ENCODE measurements at regions not wholly inside any gene's neighbourhood (a gene's known extent, or its start where the extent isn't known, plus 50 kb on each side); places are given as distances from the start of the nearest gene placed in this dataset.

- ChIA-PET POLR2A (no interaction called here), CTCF (no interaction called here)
- Histone ChIP-seq H3K27ac (no peak overlapping the region), H3K4me3 (no peak overlapping the region), H3K4me1 (no peaks in the 10 kb centered on the region), H3K9me3 (no peaks in the 10 kb centered on the region), H3K4me2 (no peak overlapping the region)
- 20% methylated on average over 7 of the region's 7 CpGs for WGBS (ENCODE audit: missing lambda C conversion rate)
- no peak for DNase-seq (ENCODE audit: low read depth in 1 of 2, low spot score in 1 of 2)
- no peak for ATAC-seq
- TF ChIP-seq NPAS2 (CRISPR knock-in tag; IDR thresholded peaks at IDR 0.05; ENCODE audit: borderline replicate concordance): no peak
- TF ChIP-seq NFE2L2 (conservative IDR thresholded peaks at IDR 0.05; ENCODE audit: low read length): no peak
- no peak for FAIRE-seq
Measured at GRCh38 chr5:8865686-8866374, 680.0 kb downstream of the SEMA5A start.

DNA sequence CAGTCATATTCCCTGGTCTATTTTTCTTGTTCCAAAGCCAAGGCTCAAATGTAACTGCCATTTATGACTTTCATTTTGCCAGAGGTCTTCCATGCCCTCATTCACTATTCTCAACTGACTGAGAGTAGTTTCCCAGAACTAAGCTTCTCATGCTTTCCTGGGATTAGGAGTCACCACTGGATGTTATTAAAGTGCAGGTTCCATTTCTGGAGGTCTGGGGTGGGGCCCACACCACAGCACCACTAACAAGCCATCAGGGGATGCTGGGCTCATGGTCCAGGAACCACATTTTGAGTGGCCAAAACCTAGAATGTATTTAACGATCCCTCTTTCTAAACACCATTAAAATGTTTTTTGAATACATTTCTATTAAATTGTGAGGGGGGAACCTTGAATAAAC lies 677.6 kb downstream of the SEMA5A start:
- WGBS (ENCODE audit: missing lambda C conversion rate): 0% methylated on average over 1 of the region's 1 CpG
- no peak for TF ChIP-seq TP53 (CRISPR knock-in tag; IDR thresholded peaks at IDR 0.05)
- no peak for TF ChIP-seq CBX2 (IDR thresholded peaks at IDR 0.05; ENCODE audit: borderline replicate concordance, low read depth)
- CTCF ChIA-PET: no interaction called here
- H3K4me1 ChIP-seq: no peaks in the 10 kb centered on the region
- no peaks in the 10 kb centered on the region for H3K9me3 ChIP-seq
- ATAC-seq (no peak), DNase-seq (ENCODE audit: low read depth in 1 of 2, low spot score in 1 of 2) (no peak), FAIRE-seq (no peak)
- H3K4me3 ChIP-seq: no peak overlapping the region
- POLR2A ChIA-PET: no interaction called here
- H3K4me2 ChIP-seq: no peak overlapping the region
- H3K27ac ChIP-seq: no peak overlapping the region

DNA sequence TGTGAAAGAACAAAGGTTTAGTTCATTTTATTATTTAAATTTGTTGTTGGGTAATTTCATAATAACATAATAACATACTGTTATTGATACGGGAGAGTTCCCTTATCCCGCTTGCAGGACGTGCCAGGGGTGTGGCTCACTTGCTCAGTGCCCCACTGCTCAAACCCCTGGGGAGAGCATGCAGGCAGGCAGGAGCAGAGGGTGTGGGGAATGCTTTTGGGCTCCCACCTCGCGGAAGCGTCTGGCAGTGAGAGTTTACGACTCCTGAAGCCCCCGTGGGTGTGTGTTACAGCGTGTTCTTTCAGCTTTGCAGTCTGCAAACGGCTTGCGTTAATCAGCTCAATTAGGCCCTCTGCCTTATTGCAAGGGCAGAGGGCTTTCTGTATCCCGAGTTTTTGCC lies 675.9 kb downstream of the SEMA5A start:
- H3K27ac ChIP-seq: no peak overlapping the region
- FAIRE-seq: no peak
- H3K4me3 ChIP-seq: no peak overlapping the region
- no peak for DNase-seq (ENCODE audit: low read depth in 1 of 2, low spot score in 1 of 2)
- no peaks in the 10 kb centered on the region for H3K4me1 ChIP-seq
- CTCF ChIA-PET: no interaction called here
- no peak overlapping the region for H3K4me2 ChIP-seq
- TF ChIP-seq RNF2 (IDR thresholded peaks at IDR 0.05; ENCODE audit: borderline replicate concordance, low read depth) (no peak), RFX5 (IDR thresholded peaks at IDR 0.05) (no peak), FOXS1 (CRISPR knock-in tag; IDR thresholded peaks at IDR 0.05) (no peak), PHF8 (IDR thresholded peaks at IDR 0.05; ENCODE audit: borderline replicate concordance, low read depth) (no peak), ESRRA (IDR thresholded peaks at IDR 0.05; ENCODE audit: borderline replicate concordance, low read length) (no peak), CEBPB (IDR thresholded peaks at IDR 0.05) (no peak), MAX (IDR thresholded peaks at IDR 0.05) (no peak), EHF (CRISPR knock-in tag; IDR thresholded peaks at IDR 0.05) (no peak)
- TF ChIP-seq, protein P1, sequence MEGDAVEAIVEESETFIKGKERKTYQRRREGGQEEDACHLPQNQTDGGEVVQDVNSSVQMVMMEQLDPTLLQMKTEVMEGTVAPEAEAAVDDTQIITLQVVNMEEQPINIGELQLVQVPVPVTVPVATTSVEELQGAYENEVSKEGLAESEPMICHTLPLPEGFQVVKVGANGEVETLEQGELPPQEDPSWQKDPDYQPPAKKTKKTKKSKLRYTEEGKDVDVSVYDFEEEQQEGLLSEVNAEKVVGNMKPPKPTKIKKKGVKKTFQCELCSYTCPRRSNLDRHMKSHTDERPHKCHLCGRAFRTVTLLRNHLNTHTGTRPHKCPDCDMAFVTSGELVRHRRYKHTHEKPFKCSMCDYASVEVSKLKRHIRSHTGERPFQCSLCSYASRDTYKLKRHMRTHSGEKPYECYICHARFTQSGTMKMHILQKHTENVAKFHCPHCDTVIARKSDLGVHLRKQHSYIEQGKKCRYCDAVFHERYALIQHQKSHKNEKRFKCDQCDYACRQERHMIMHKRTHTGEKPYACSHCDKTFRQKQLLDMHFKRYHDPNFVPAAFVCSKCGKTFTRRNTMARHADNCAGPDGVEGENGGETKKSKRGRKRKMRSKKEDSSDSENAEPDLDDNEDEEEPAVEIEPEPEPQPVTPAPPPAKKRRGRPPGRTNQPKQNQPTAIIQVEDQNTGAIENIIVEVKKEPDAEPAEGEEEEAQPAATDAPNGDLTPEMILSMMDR (IDR thresholded peaks at IDR 0.05): no peak
- H3K9me3 ChIP-seq: no peaks in the 10 kb centered on the region
- no peak for ATAC-seq
- 14% methylated on average over 7 of the region's 12 CpGs for WGBS (ENCODE audit: missing lambda C conversion rate)
- POLR2A ChIA-PET: no interaction called here

- no peak for DNase-seq (ENCODE audit: low read depth in 1 of 2, low spot score in 1 of 2)
- ChIA-PET POLR2A (no interaction called here), CTCF (no interaction called here)
- 34% methylated on average over 19 of the region's 20 CpGs for WGBS (ENCODE audit: missing lambda C conversion rate)
- ATAC-seq: no peak
- Histone ChIP-seq H3K9me3 (no peaks in the 10 kb centered on the region), H3K4me2 (no peak overlapping the region), H3K27ac (no peak overlapping the region), H3K4me3 (no peak overlapping the region), H3K4me1 (no peaks in the 10 kb centered on the region)
- no peak for FAIRE-seq
- TF ChIP-seq TFCP2L1 (CRISPR knock-in tag; IDR thresholded peaks at IDR 0.05): no peak
- TF ChIP-seq SREBF2 (IDR thresholded peaks at IDR 0.05): no peak
- TF ChIP-seq BCL3 (IDR thresholded peaks at IDR 0.05): no peak
- TF ChIP-seq, protein P2, sequence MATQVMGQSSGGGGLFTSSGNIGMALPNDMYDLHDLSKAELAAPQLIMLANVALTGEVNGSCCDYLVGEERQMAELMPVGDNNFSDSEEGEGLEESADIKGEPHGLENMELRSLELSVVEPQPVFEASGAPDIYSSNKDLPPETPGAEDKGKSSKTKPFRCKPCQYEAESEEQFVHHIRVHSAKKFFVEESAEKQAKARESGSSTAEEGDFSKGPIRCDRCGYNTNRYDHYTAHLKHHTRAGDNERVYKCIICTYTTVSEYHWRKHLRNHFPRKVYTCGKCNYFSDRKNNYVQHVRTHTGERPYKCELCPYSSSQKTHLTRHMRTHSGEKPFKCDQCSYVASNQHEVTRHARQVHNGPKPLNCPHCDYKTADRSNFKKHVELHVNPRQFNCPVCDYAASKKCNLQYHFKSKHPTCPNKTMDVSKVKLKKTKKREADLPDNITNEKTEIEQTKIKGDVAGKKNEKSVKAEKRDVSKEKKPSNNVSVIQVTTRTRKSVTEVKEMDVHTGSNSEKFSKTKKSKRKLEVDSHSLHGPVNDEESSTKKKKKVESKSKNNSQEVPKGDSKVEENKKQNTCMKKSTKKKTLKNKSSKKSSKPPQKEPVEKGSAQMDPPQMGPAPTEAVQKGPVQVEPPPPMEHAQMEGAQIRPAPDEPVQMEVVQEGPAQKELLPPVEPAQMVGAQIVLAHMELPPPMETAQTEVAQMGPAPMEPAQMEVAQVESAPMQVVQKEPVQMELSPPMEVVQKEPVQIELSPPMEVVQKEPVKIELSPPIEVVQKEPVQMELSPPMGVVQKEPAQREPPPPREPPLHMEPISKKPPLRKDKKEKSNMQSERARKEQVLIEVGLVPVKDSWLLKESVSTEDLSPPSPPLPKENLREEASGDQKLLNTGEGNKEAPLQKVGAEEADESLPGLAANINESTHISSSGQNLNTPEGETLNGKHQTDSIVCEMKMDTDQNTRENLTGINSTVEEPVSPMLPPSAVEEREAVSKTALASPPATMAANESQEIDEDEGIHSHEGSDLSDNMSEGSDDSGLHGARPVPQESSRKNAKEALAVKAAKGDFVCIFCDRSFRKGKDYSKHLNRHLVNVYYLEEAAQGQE (IDR thresholded peaks at IDR 0.05): no peak
Measured at GRCh38 chr5:8870349-8870958, 675.4 kb downstream of the SEMA5A start.
